A204.1 (cell line): ENCODE measurements at regions not wholly inside any gene's neighbourhood (a gene's known extent, or its start where the extent isn't known, plus 50 kb on each side); places are given as distances from the start of the nearest gene placed in this dataset.
"Not testable (repeated sequence)": the region's sequence is repeated elsewhere in the genome, so short reads cannot be mapped to it uniquely, and the experiment has no call there.

Source experiments
- FAIRE-seq: peaks from 2 replicates; lab custom pipeline; 2012; peaks lifted over from hg19 to GRCh38; lab: Jason Lieb, UNC

GRCh38 chr11:42770444-42771065 lies 541.2 kb upstream of the API5 start:
- peak; percentile 52 for FAIRE-seq

- FAIRE-seq = no peak
Measured at GRCh38 chr11:42772886-42773285, 538.9 kb upstream of the API5 start.

DNA sequence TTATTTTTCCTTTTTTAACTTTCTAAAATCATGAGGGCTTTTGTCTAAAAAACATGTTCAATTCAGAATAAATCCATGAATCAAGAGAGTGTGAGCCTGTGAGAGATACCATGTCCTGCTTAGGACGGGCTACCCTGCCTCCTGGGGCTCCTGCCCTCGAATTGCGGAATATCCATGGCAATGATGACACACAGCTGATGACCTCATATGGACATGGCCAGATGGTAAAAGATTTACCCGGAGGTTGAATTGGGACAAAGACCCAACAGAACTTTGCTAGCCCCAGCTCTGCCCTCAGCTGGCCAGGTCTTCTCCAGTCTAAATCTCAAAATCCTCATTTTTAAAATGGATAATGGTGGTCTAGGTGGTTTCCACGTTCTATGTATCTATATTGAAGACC lies 538.1 kb upstream of the API5 start:
- no peak for FAIRE-seq

GRCh38 chr11:42774567-42774966 lies 537.2 kb upstream of the API5 start:
- no peak for FAIRE-seq

DNA sequence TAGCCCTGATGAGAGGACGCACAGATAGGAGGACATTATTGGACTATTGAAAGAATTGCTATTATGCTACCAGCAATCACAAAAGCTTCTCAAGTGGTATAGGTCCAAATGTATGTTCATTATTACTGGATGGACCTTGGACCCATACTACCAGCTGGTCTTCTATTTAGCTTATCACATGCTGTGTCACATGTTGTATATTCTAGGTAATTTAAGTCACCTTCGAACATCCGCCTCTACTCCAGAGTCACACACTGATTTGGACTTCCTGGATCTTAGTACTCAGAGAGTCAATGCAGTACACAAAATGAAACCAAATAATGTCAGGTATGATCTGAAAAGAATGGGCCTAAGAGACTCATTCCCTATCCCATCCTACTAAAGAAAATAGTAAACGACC lies 534.0 kb upstream of the API5 start:
- no peak for FAIRE-seq

DNA sequence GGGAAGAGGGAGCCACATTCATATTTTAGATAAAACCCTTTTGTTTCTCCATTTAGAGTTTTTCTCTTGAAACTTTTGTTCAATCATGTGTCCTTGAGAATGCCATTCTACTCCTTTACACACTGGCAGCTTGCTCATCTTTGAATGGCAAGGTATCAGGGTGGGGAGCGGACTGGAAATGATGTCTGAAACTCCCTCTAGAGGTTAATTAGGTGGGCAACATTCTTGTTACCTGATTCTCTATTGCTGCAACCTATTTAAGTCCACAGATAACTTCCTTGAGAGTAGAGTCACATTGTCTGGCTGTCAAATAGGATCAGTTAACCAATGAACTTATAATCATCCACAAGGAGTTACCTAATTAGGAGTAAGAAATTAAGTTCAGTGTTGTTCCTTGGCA lies 533.6 kb upstream of the API5 start:
- no peak for FAIRE-seq

GRCh38 chr11:42779555-42779954 lies 532.2 kb upstream of the API5 start:
- no peak for FAIRE-seq

GRCh38 chr11:42786981-42787380 lies 524.8 kb upstream of the API5 start:
- FAIRE-seq = no peak

GRCh38 chr11:42795483-42795882 lies 516.3 kb upstream of the API5 start:
- peak; percentile 70 for FAIRE-seq

DNA sequence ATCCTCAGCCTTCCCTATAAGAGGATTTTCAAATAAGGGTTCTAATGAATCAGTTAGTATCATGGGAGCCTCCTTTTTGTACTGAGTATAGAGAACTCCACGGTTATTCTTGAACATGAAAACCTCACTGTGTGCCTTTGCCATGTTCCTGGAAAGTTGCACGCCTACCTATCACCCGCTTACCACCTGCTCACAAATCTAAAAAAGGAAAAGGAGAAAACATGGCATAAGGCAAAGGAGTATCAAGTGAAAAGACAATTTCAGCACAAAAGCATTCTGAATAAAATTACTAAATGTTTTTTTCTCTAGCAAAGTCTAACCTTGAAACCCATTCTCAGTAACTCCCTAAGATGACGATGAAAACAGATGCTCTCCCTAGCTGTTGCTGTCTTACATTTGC lies 511.8 kb upstream of the API5 start:
- FAIRE-seq = no peak

GRCh38 chr11:42802201-42802899 lies 509.4 kb upstream of the API5 start:
- no peak for FAIRE-seq

DNA sequence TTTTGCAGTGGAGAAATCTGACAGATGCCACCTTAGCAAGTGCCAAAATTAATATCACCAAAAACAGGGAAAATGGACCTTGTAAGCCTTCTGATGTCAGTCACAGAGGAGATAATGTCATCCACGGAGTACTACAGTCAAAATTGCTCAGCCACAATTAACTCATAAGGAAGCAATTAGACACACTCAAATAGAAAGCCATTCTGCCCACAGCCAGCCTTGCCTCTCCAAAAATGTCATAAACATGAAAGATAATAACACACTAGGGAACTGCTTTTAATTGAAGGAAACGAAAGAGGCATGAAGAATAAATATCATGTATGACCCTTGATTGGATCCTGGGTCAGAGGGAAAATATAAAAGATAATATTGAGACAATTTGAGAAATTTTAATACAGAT lies 505.6 kb upstream of the API5 start:
- no peak for FAIRE-seq

- FAIRE-seq = no peak
Measured at GRCh38 chr11:42812361-42812760, 499.4 kb upstream of the API5 start.

DNA sequence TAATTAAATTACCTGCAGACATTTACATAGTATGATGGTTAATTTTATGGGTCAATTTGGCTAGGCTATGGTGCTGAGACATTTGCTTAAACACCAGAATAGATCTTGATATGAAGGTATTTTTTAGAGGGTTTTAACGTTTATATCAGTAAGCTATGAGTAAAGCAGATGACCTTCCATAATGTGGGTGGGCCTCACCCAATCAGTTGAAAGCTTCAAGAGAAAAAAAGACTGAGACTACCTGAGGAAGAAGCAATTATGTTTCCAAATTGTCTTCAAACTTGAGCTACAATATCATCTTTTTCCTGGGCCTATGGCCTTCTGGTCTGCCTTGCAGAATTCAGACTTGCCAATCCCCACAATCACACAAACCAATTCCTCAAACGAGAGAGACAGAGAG lies 498.8 kb upstream of the API5 start:
- FAIRE-seq = no peak

DNA sequence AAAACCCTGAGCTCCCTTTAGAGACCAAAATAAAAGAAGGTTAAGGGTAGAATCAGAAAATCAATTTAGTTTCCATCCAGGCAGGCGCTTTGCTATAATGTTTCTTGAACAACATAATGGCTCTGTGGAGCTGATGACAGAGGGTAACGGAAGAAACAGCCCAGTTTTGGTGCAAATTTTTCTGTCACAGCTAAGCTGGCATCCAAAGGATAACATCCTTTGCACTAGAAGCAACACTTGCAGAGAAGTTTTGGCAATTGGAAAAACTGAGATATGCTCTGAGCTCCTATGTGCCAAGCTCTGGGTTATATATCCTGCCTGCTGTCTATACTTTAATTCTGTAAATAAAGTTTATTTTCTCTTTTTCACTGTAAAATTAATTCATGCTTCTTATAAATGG lies 495.3 kb upstream of the API5 start:
- no peak for FAIRE-seq

GRCh38 chr11:42819126-42819525 lies 492.7 kb upstream of the API5 start:
- FAIRE-seq = no peak

- not testable (repeated sequence) for FAIRE-seq
Measured at GRCh38 chr11:42822188-42822587, 489.6 kb upstream of the API5 start.

DNA sequence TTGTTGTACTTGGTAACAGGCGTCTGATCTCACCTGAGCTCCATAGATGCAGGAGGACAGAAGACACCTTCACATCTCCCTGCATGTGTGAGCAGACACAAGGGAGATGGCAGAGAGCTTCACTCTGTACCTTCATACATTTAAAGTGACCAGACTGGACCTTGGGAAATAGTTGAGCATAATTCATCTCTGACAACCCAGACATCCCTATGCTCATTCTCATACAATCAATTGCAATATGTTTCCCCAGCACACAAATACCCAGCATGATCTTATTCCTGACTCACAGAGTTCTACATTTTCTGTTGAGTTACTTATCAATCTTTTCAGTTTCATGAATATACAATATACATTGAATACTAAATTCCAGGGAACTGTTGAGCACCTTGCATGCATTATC lies 488.2 kb upstream of the API5 start:
- no peak for FAIRE-seq

GRCh38 chr11:42824067-42824466 lies 487.7 kb upstream of the API5 start:
- no peak for FAIRE-seq

GRCh38 chr11:42825598-42825997 lies 486.2 kb upstream of the API5 start:
- no peak for FAIRE-seq

DNA sequence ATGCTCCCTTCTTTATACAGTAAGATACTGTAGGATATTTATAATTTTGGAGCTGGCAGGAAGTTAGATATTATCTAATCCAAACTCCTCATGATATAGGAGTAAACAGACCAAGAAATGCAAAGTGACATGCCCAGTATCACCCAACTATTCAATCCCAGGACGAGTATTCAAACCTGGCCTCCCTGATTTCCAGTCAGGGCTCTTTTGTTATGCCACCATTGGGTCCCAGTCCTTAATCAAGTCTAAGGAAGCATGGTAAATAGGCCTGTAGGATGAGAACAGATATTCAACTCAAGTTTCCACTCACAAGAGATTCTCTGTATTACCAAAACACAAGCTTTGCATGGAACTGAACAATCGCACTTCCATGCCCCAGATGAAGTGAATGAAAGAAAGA lies 484.0 kb upstream of the API5 start:
- no peak for FAIRE-seq

DNA sequence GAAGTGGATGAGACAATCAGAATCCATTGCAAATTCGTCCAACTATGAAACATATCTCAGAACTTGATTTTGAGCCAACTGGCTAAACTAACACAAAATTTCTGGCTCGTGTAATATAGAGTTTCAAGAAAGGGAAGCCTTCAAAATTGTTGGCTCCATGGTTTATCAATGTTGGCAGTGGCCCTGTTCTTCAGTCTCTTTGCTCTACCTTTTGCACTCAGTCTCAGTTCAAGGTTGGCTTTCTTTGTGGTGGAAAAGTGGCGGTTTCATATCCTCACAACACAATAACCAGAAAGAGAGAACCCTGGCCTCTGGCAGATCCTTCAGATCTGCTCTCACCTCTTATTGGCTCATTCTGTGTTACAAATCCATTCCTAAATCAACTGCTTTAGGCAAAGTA lies 473.8 kb upstream of the API5 start:
- no peak for FAIRE-seq

DNA sequence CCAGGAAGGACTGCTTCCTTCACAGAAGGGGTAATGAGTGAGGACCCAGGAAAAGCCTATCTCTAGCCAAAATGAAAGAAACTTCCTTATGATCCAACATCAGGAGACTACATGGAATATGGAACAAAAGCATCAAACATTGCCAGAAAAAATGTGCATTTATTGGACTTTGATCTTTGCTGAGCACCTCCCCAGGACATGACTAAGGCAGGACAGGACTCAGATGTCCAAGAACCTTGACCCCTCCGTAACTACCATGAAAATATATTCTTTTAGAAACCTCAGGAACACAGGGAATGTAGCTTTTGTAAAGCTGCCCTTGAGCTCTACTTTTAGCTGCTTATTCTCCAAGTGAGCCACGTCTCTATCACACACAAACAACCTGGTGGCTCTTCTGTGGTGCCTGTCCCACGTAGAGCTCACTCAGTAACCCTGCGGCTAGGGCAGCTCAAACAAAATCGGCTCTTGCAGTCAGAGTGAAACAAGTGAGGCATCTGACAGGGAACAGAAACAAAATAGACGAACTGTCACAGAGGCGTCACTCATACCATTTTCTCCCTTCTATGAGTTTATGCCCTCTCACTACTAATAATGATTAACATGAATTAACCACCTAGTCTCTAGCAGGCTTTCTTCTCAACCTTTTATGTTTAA lies 471.5 kb upstream of the API5 start:
- no peak for FAIRE-seq

DNA sequence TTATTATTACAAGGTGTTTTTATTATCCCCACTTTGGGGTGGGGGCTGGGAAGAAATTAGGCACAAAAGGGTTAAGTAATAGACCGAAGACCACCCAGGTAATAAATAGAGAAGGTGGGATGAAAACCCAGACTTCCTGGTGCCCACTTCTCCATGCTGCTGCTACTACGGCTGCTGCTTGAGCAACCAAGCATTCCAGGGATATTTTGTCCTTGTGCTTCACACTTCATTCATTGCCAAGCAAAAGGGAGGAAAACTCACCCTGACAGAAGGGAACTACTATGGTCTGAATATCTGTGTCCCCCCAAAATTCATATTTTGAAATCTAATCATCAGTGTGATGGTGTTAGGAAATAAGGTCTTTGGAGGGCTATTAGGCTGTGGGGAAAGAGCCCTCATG lies 470.9 kb upstream of the API5 start:
- no peak for FAIRE-seq
